BLaER1 treated with 17β-estradiol and CSF1 and Interleukin-3, amounts not matched to agents 10 nM and 100 nM (cell line): ENCODE measurements at regions not wholly inside any gene's neighbourhood (a gene's known extent, or its start where the extent isn't known, plus 50 kb on each side); places are given as distances from the start of the nearest gene placed in this dataset.
"Not testable (repeated sequence)": the region's sequence is repeated elsewhere in the genome, so short reads cannot be mapped to it uniquely, and the experiment has no call there.

Experiments used
- H3K27ac ChIP-seq, 11 experiments: shearing (Covaris generic); formaldehyde crosslinking; 2 replicates each; pipeline ENCODE4 v1.8.1; 2022
- H3K27me3 ChIP-seq, 11 experiments: shearing (Covaris generic); formaldehyde crosslinking; 2 replicates each; pipeline ENCODE4 v1.8.1; 2022
- H3K36me3 ChIP-seq, 11 experiments: shearing (Covaris generic); formaldehyde crosslinking; 2 replicates each; pipeline ENCODE4 v1.8.1; 2022
- H3K4me1 ChIP-seq, 10 experiments: shearing (Covaris generic); formaldehyde crosslinking; 2 replicates each; pipeline ENCODE4 v1.8.1; 2022
- H3K4me2 ChIP-seq, 11 experiments: shearing (Covaris generic); formaldehyde crosslinking; 2 replicates each; pipeline ENCODE4 v1.8.1; 2022
- H3K4me3 ChIP-seq, 10 experiments: shearing (Covaris generic); formaldehyde crosslinking; 2 replicates each; pipeline ENCODE4 v1.8.1; 2022
- H3K9ac ChIP-seq, 11 experiments: shearing (Covaris generic); formaldehyde crosslinking; 2 replicates each; pipeline ENCODE4 v1.8.1; 2022
- H3K9me3 ChIP-seq, 11 experiments: shearing (Covaris generic); formaldehyde crosslinking; replicated peaks in 1 of 11; 2 replicates each; pipeline ENCODE4 v1.8.1; 2022
- H4K20me1 ChIP-seq, 11 experiments: shearing (Covaris generic); formaldehyde crosslinking; 2 replicates each; pipeline ENCODE4 v1.8.1; 2022
- Cebpa-rat ChIP-seq, 11 experiments: shearing (Covaris generic); IDR thresholded peaks; 2 replicates each; pipeline ENCODE4 v1.8.1; 2022

DNA sequence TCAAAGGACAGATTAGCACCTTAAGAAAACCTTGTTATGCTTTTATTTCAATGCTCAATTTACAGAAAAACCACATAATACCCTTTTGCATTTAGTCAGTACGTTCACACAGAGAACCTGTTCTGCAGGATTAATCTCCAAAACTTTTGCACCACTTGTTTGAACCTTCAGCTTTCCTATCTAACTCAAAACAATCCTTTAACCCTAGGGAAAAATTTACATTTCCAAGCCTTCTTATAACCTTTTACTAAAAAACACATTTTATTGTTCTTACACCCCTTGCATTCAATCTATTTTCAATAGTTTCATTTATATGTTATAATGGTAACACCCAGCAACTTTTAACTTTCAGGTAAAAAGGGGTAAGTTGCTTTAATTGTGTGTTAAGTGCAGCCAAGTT, 952.5 kb upstream of the CNTN5 start:
- H3K4me1 ChIP-seq, result no peaks in the 10 kb centered on the region
- no peaks in the 10 kb centered on the region for H3K36me3 ChIP-seq
- H3K4me3 ChIP-seq, result no peak overlapping the region
- no peak overlapping the region for H3K9ac ChIP-seq
- no peaks in the 10 kb centered on the region for H4K20me1 ChIP-seq
- no peaks in the 10 kb centered on the region for H3K27me3 ChIP-seq
- H3K4me2 ChIP-seq, result no peak overlapping the region
- H3K27ac ChIP-seq, result no peak overlapping the region
- TF ChIP-seq Cebpa-rat (IDR thresholded peaks at IDR 0.05), result no peak
- peaks cover 0 to 8% (median 0%) of the 10 kb centered on the region in 11 experiments; a peak in 3 of 22 replicates for H3K9me3 ChIP-seq

DNA sequence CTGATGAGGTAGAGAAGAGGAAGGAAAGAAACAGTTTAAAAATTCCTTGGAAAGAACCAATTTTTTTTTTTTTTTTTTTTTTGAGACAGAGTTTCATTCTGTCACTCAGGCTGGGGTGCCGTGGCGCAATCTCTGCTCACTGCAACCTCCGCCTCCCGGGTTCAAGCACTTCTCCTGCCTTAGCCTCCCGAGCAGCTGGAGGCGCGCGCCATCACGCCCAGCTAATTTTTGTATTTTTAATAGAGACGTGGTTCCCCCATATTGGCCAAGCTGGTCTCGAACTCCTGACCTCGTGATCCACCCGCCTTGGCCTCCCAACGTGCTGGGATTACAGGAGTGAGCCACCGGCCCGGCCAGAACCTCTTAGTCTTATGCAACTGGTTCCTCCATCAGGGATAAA, 951.6 kb upstream of the CNTN5 start:
- H4K20me1 ChIP-seq, H3K36me3 ChIP-seq: not testable (repeated sequence)

DNA sequence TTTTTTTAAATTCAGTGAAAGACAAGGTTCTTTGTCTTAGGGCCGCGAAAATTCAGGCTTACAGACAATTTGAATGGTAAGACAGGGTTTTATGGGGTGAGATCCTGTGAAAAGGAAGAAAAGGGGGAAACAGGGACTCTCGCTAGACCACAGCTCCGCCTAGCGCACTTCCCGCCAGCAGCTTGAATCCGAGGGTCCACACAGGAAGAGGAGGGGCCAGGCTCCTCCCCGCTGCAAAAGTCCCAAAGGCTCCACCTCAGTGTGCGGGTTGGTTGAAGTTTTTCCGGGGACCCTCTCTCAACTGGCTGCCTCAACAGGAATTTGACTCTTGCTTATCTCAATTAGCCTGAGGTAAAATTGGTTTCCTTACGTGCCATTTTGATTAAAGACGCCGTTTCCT, 950.9 kb upstream of the CNTN5 start:
- Histone ChIP-seq H3K36me3 (no peaks in the 10 kb centered on the region), H3K27me3 (no peaks in the 10 kb centered on the region), H4K20me1 (no peaks in the 10 kb centered on the region), H3K9ac (no peak overlapping the region), H3K9me3 (peaks cover 0 to 8% (median 0%) of the 10 kb centered on the region in 11 experiments; a peak in 3 of 22 replicates), H3K4me1 (no peaks in the 10 kb centered on the region), H3K4me2 (no peak overlapping the region), H3K4me3 (no peak overlapping the region), H3K27ac (no peak overlapping the region)
- no peak for TF ChIP-seq Cebpa-rat (IDR thresholded peaks at IDR 0.05)

More for the DNA sequence above, 951.6 kb upstream of the CNTN5 start:
- not testable (repeated sequence) for H3K9ac ChIP-seq, H3K4me2 ChIP-seq, H3K27me3 ChIP-seq, H3K9me3 ChIP-seq, H3K4me3 ChIP-seq, H3K27ac ChIP-seq, H3K4me1 ChIP-seq

DNA sequence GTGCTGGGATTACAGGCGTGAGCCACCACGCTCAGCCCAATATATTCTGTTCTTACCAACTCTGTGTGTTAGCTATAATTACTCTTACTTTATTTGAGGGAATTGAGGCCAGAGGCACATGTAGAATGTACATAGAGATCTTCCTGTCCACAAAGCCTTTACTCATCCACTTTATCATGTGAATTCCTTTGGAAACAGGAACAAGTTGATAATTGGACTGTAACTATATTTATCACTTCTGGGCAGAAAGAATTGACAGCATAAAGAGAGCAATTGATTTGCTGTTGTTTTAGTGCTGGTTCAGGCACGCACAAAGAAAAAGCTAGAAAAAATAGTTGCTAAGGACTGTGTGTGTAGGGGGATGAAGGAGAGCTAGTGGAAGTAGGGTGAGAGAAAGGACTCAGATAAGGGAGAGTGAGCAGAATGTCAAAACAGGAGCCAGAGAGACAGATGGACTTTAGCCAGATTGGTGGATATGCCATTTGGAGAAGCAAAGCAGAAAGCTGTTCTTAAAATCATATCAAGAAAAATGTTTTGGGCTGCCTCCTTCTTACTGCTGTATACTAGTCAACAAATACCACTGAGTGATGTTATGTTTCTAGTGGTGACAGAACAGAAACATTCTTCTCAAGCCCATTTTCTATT, 929.8 kb upstream of the CNTN5 start:
- Histone ChIP-seq H3K27ac (no peak overlapping the region), H3K4me3 (no peak overlapping the region), H3K4me2 (no peak overlapping the region), H3K4me1 (no peaks in the 10 kb centered on the region), H3K27me3 (no peaks in the 10 kb centered on the region), H3K9ac (no peak overlapping the region), H3K36me3 (no peaks in the 10 kb centered on the region), H3K9me3 (no peaks in the 10 kb centered on the region), H4K20me1 (no peaks in the 10 kb centered on the region)
- no peak for TF ChIP-seq Cebpa-rat (IDR thresholded peaks at IDR 0.05)

DNA sequence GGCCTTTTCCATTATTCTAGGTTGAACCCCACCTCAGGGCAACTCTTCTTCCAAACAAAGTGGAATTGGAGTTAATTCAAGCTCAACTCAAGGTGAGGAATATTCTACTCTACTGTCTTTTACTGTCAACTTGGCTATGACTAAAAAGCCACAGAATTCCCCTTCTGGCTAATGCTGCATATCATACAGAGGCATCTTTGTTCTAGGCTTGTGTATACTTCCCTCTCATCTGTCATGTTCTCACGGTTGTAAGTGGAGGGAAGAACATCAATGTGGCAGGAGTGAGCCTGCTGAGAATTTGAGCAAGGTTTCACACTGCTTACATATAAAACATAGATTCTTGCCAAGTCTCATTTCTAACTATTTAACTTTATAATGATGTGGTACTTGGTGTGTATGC, 921.4 kb upstream of the CNTN5 start:
- H3K4me1 ChIP-seq, result no peaks in the 10 kb centered on the region
- H3K36me3 ChIP-seq, result no peaks in the 10 kb centered on the region
- TF ChIP-seq Cebpa-rat (IDR thresholded peaks at IDR 0.05), result no peak
- no peaks in the 10 kb centered on the region for H3K9me3 ChIP-seq
- H3K4me2 ChIP-seq, result no peak overlapping the region
- no peak overlapping the region for H3K27ac ChIP-seq
- H4K20me1 ChIP-seq, result no peaks in the 10 kb centered on the region
- no peak overlapping the region for H3K9ac ChIP-seq
- H3K4me3 ChIP-seq, result no peak overlapping the region
- no peaks in the 10 kb centered on the region for H3K27me3 ChIP-seq

DNA sequence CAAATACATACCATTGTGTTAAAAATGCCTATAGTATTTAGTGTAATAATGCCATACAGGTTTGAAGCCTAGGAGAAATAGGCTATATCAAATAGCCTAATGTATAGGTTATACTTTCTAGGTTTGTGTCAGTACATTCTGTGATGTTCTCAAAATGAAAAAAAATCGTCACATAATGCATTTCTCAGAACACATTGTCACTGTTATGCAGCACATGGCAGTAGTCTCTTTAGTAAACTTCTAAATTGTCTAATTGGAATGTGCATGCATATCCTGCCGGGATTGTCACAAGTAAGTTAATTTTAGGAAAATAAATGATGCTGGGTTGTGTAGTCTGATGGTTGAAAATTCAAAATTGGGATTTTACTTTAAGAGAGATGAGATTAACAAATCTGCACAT, 920.1 kb upstream of the CNTN5 start:
- no peak overlapping the region for H3K4me3 ChIP-seq
- no peaks in the 10 kb centered on the region for H4K20me1 ChIP-seq
- no peaks in the 10 kb centered on the region for H3K27me3 ChIP-seq
- no peaks in the 10 kb centered on the region for H3K36me3 ChIP-seq
- H3K4me1 ChIP-seq, result no peaks in the 10 kb centered on the region
- no peak overlapping the region for H3K27ac ChIP-seq
- no peak for TF ChIP-seq Cebpa-rat (IDR thresholded peaks at IDR 0.05)
- H3K9ac ChIP-seq, result no peak overlapping the region
- H3K9me3 ChIP-seq, result no peaks in the 10 kb centered on the region
- H3K4me2 ChIP-seq, result no peak overlapping the region

DNA sequence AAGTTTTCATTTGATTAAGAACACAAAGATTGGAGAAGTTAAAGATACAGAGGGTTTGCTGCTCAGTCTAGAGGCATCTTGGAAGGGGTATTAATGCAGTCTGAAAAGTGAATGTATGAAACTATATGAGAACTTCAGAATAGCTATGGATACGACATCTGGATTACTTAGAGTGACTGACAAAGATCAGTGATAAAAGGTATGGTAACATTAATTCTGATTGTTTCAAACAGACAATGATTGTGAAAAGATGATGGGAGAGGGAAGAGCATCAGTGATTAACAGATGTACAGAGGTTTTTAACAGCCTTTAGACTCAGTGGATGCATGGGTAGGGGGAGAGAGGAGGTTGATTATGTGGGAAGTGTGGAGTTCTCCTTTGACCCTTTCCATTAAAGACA, 919.4 kb upstream of the CNTN5 start:
- H4K20me1 ChIP-seq, result no peaks in the 10 kb centered on the region

DNA sequence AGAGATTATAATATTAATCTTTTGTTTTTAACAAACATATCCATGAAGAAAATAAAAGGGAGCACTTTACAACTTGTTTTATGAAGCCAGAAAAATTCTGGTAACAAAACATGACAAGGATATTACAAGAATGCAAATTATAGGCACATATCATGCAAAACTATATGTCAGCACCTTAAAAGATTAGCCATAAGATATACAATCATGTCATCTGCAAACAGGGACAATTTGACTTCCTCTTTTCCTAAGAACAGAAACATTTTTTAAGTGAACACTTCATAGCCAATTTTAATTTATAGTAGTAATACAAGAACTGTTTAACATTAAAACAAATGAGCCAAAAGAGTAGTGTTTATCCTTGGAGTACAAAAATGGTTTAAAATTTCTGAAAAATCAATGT, 916.5 kb upstream of the CNTN5 start:
- no peak for TF ChIP-seq Cebpa-rat (IDR thresholded peaks at IDR 0.05)

More for the DNA sequence above, 919.4 kb upstream of the CNTN5 start:
- no peak overlapping the region for H3K9ac ChIP-seq
- H3K27ac ChIP-seq, result no peak overlapping the region
- no peak overlapping the region for H3K4me3 ChIP-seq
- H3K4me2 ChIP-seq, result no peak overlapping the region
- no peak for TF ChIP-seq Cebpa-rat (IDR thresholded peaks at IDR 0.05)
- H3K4me1 ChIP-seq, result no peaks in the 10 kb centered on the region
- no peaks in the 10 kb centered on the region for H3K36me3 ChIP-seq
- H3K9me3 ChIP-seq, result no peaks in the 10 kb centered on the region
- H3K27me3 ChIP-seq, result no peaks in the 10 kb centered on the region

DNA sequence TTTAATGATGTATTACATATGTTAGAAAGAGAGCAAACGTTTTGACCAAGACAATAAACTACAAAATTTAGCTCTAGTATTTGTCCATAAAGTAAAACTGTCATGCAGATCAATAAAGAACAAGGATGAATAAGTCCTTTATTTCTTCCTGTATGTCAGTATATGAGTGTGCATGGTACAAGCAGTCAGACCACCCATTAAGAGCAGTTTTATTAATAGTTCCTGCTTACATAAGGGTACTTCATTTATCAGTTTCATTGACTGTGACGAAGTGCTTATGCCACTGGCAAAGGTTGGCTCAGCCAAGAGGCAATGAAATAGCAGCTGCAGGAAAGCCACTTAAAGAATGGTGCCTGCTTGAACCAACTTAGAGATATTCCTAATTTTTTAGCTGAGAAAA, 913.0 kb upstream of the CNTN5 start:
- Histone ChIP-seq H3K4me1 (no peaks in the 10 kb centered on the region), H3K36me3 (no peaks in the 10 kb centered on the region), H3K4me2 (no peak overlapping the region), H3K4me3 (no peak overlapping the region), H4K20me1 (no peaks in the 10 kb centered on the region), H3K27me3 (no peaks in the 10 kb centered on the region), H3K27ac (no peak overlapping the region), H3K9me3 (no peaks in the 10 kb centered on the region), H3K9ac (no peak overlapping the region)
- TF ChIP-seq Cebpa-rat (IDR thresholded peaks at IDR 0.05), result no peak

More for the DNA sequence above, 916.5 kb upstream of the CNTN5 start:
- Histone ChIP-seq H3K36me3 (no peaks in the 10 kb centered on the region), H3K27me3 (no peaks in the 10 kb centered on the region), H3K9me3 (no peaks in the 10 kb centered on the region), H4K20me1 (no peaks in the 10 kb centered on the region), H3K27ac (no peak overlapping the region), H3K9ac (no peak overlapping the region), H3K4me1 (no peaks in the 10 kb centered on the region), H3K4me3 (no peak overlapping the region), H3K4me2 (no peak overlapping the region)

DNA sequence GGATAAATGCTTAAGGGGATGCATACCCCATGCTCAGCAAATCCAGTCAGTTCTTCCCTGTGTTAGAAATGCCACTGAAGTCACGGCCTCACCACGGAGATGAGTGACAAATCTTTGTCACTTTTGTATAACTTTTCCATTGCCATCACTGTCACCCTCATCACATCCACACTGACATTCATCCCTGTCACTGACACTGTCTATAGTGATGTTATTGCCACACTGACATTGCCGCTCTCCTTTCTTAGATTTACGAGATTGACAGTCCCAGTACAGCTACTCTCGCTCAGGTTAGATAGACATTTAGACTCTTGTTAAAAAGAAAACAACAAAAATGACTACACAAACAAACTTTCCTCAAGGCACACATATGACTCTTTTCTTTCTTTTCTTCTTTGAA, 910.7 kb upstream of the CNTN5 start:
- H3K27ac ChIP-seq, result no peak overlapping the region
- H3K9ac ChIP-seq, result no peak overlapping the region
- H3K4me3 ChIP-seq, result no peak overlapping the region
- H3K4me1 ChIP-seq, result no peaks in the 10 kb centered on the region
- H3K36me3 ChIP-seq, result no peaks in the 10 kb centered on the region
- no peaks in the 10 kb centered on the region for H3K9me3 ChIP-seq
- no peak overlapping the region for H3K4me2 ChIP-seq
- no peak for TF ChIP-seq Cebpa-rat (IDR thresholded peaks at IDR 0.05)
- H4K20me1 ChIP-seq, result no peaks in the 10 kb centered on the region
- no peaks in the 10 kb centered on the region for H3K27me3 ChIP-seq
